ENCODE measurements at regions not wholly inside any gene's neighbourhood (a gene's known extent, or its start where the extent isn't known, plus 50 kb on each side); places are given as distances from the start of the nearest gene placed in this dataset.

GRCh38 chr12:115386946-115387345 lies 703.0 kb upstream of the TBX3 start:
- CTCF ChIA-PET: no interaction called here
- H3K36me3 Mint-ChIP-seq (ENCODE audit: insufficient read depth, unreplicated experiment): peaks cover 4% of the 10 kb centered on the region
- no peak for DNase-seq (ENCODE audit: unreplicated experiment)
- no TSS peak for BruUV-seq (replicated peaks)
- no peaks in the 10 kb centered on the region for H3K9me3 Mint-ChIP-seq (ENCODE audit: unreplicated experiment)
- intact Hi-C loops (cut with micrococcal nuclease): loop anchor here (10.0 kb wide), 1 partner anchor 162 kb away; no protein-coding TSS in a partner anchor
- H3K27me3 Mint-ChIP-seq (ENCODE audit: insufficient read depth, unreplicated experiment): no peaks in the 10 kb centered on the region
- POLR2A ChIA-PET: interaction anchor here (0.7 kb wide), 1 partner anchor 280 kb away, joined by 3 read pairs; no protein-coding TSS in a partner anchor
- no peak overlapping the region for H3K27ac Mint-ChIP-seq (ENCODE audit: low read depth, unreplicated experiment)
- no peak overlapping the region for H3K4me3 Mint-ChIP-seq (ENCODE audit: unreplicated experiment)
- peaks cover 15% of the 10 kb centered on the region for H3K4me1 Mint-ChIP-seq (ENCODE audit: insufficient read depth, unreplicated experiment)
- TF ChIP-seq CTCF (IDR thresholded peaks at IDR 0.05; ENCODE audit: unreplicated experiment): no peak

- no TSS peak for BruUV-seq (replicated peaks)
- intact Hi-C loops (cut with micrococcal nuclease): loop anchor here (10.0 kb wide), 1 partner anchor 160 kb away; no protein-coding TSS in a partner anchor
- no peaks in the 10 kb centered on the region for H3K9me3 Mint-ChIP-seq (ENCODE audit: unreplicated experiment)
- no peak for TF ChIP-seq CTCF (IDR thresholded peaks at IDR 0.05; ENCODE audit: unreplicated experiment)
- H3K36me3 Mint-ChIP-seq (ENCODE audit: insufficient read depth, unreplicated experiment): no peaks in the 10 kb centered on the region
- DNase-seq (ENCODE audit: unreplicated experiment): no peak
- H3K27ac Mint-ChIP-seq (ENCODE audit: low read depth, unreplicated experiment): no peak overlapping the region
- peaks cover 15% of the 10 kb centered on the region for H3K4me1 Mint-ChIP-seq (ENCODE audit: insufficient read depth, unreplicated experiment)
- ChIA-PET POLR2A (interaction anchor here (0.5 to 2.0 kb wide), 2 partner anchors 15 to 32 kb away, joined by 3 to 26 read pairs; no protein-coding TSS in a partner anchor), CTCF (interaction anchor here (1.0 kb wide), 1 partner anchor 497 kb away, joined by 3 read pairs; no protein-coding TSS in a partner anchor)
- H3K27me3 Mint-ChIP-seq (ENCODE audit: insufficient read depth, unreplicated experiment): no peaks in the 10 kb centered on the region
- no peak overlapping the region for H3K4me3 Mint-ChIP-seq (ENCODE audit: unreplicated experiment)
These were observed 701.2 kb upstream of the TBX3 start for GRCh38 chr12:115385141-115385540.

DNA sequence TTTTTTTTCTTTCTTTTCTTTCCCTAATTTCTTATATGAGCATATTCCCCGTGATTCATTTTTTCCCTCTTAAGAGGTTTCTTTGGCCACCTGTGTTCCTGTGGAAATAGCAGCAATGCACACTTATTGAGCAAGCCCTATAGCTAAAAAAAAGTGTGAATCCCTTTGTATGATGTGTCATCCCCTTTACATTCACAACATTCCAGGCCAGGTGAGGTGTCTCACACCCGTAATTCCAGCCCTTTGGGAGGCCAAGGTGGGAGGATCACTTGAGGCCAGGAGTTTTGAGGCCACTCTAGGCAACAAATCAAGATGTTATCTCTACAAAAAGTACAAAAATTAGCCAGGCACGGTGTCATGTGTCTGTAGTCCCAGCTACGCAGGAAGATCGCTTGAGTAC lies 700.4 kb upstream of the TBX3 start:
- no TSS peak for BruUV-seq (replicated peaks)
- no peaks in the 10 kb centered on the region for H3K9me3 Mint-ChIP-seq (ENCODE audit: unreplicated experiment)
- no peak for TF ChIP-seq CTCF (IDR thresholded peaks at IDR 0.05; ENCODE audit: unreplicated experiment)
- no peak overlapping the region for H3K4me3 Mint-ChIP-seq (ENCODE audit: unreplicated experiment)
- peak overlapping the region; percentile 75 for H3K27ac Mint-ChIP-seq (ENCODE audit: low read depth, unreplicated experiment)
- intact Hi-C loops (cut with micrococcal nuclease): loop anchor here (5.0 to 10.0 kb wide), 2 partner anchors 42 to 160 kb away; no protein-coding TSS in a partner anchor
- H3K4me1 Mint-ChIP-seq (ENCODE audit: insufficient read depth, unreplicated experiment): peaks cover 15% of the 10 kb centered on the region
- CTCF ChIA-PET: interaction anchor here (0.6 to 1.3 kb wide), 3 partner anchors 14 to 496 kb away, joined by 3 to 4 read pairs (median 3); no protein-coding TSS in a partner anchor
- no peaks in the 10 kb centered on the region for H3K27me3 Mint-ChIP-seq (ENCODE audit: insufficient read depth, unreplicated experiment)
- DNase-seq (ENCODE audit: unreplicated experiment): peak; percentile 61
- no peaks in the 10 kb centered on the region for H3K36me3 Mint-ChIP-seq (ENCODE audit: insufficient read depth, unreplicated experiment)
- POLR2A ChIA-PET: interaction anchor here (1.0 to 2.6 kb wide), 7 partner anchors 21 to 701 kb away, joined by 3 to 26 read pairs (median 5); partner anchors contain the start of gene TBX3

DNA sequence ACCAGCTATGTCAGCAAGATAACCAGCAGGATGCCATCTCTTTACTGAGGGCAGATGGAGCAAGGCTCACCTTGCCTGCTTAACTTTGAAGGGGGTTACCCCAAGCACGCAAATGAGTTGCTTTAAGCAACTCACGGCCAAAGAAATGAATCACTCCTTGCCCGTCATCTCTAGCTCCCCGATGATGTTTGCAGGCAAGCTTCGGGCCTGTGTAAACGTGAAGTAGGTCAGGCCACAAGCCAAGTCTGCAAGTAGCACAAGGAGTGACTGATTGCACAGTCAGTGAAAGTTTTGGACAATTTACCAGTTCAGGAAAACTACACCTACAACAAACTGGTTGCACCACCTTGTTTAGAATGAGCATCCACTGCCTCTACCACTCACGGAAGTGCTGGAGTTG lies 699.7 kb upstream of the TBX3 start:
- ChIA-PET POLR2A (interaction anchor here (0.8 to 2.6 kb wide), 13 partner anchors 9 to 700 kb away, joined by 3 to 26 read pairs (median 4); partner anchors contain the start of gene TBX3), CTCF (interaction anchor here (0.6 to 1.8 kb wide), 13 partner anchors 12 to 699 kb away, joined by 3 to 6 read pairs (median 3); partner anchors contain the start of gene TBX3)
- Mint-ChIP-seq H3K36me3 (ENCODE audit: insufficient read depth, unreplicated experiment) (no peaks in the 10 kb centered on the region), H3K27me3 (ENCODE audit: insufficient read depth, unreplicated experiment) (no peaks in the 10 kb centered on the region), H3K9me3 (ENCODE audit: unreplicated experiment) (no peaks in the 10 kb centered on the region), H3K27ac (ENCODE audit: low read depth, unreplicated experiment) (peak overlapping the region; percentile 75), H3K4me1 (ENCODE audit: insufficient read depth, unreplicated experiment) (peaks cover 15% of the 10 kb centered on the region), H3K4me3 (ENCODE audit: unreplicated experiment) (peak overlapping the region; percentile 21)
- BruUV-seq (replicated peaks): no TSS peak
- no peak for TF ChIP-seq CTCF (IDR thresholded peaks at IDR 0.05; ENCODE audit: unreplicated experiment)
- peak; percentile 97 for DNase-seq (ENCODE audit: unreplicated experiment)
- intact Hi-C loops (cut with micrococcal nuclease): loop anchor here (1.0 to 10.0 kb wide), 4 partner anchors 29 to 699 kb away; partner anchors contain the start of gene TBX3
